Endothelial cell of umbilical vein (primary cell): ENCODE measurements at regions not wholly inside any gene's neighbourhood (a gene's known extent, or its start where the extent isn't known, plus 50 kb on each side); places are given as distances from the start of the nearest gene placed in this dataset.

Experiments used
- BruUV-seq: library from RNA; stranded (reverse); fragments of 400-500 nt; replicated peaks from 2 replicates; lab custom pipeline; 2021; lab: Mats Ljungman, UMichigan
- CTCF ChIA-PET: fragments of 300-600, 350-600 bp; sonication (Branson Sonifier 250); formaldehyde crosslinking; loops from one replicate; lab custom pipeline; 2021; ENCODE audit warnings: antibody characterized with exemption, inconsistent platforms; lab: Charles Lee
- POLR2A ChIA-PET: fragments of 300-600, 350-600 bp; sonication (Branson Sonifier 250); formaldehyde crosslinking; loops from one replicate; lab custom pipeline; 2021; ENCODE audit warnings: antibody characterized with exemption, inconsistent platforms; lab: Charles Lee
- DNase-seq: peaks from one replicate; pipeline ENCODE4 v3.0.0-alpha.2; 2011; ENCODE audit warnings: low read depth, low spot score
- FAIRE-seq: peaks from 2 replicates; lab custom pipeline; 2011; peaks lifted over from hg19 to GRCh38; lab: Jason Lieb, UNC
- H2AFZ ChIP-seq: 2 replicates; pipeline ENCODE4 v1.6.0; 2012; ENCODE audit warnings: low read depth, low read length, control low read depth, inconsistent platforms
- H3K27ac ChIP-seq: 2 replicates; pipeline ENCODE4 v1.5.1; 2011; ENCODE audit warnings: low read depth, mild to moderate bottlenecking, control low read depth, low read length, moderate library complexity; ENCODE audit not compliant: insufficient read depth
- H3K27me3 ChIP-seq, 2 experiments: 2 replicates each; pipeline versions ENCODE4 v1.6.0 to v1.6.1; 2011; ENCODE audit warnings: low read length in 2 of 2, mixed read lengths in 1 of 2; ENCODE audit not compliant: control insufficient read depth in 2 of 2, insufficient read depth in 2 of 2
- H3K36me3 ChIP-seq, 2 experiments: 2 replicates in 1 of 2; 3 replicates in 1 of 2; pipeline ENCODE4 v1.5.1; 2011; ENCODE audit warnings: low read length in 2 of 2, mild to moderate bottlenecking in 1 of 2, moderate library complexity in 1 of 2; ENCODE audit not compliant: control insufficient read depth in 2 of 2, insufficient read depth in 2 of 2; ENCODE audit errors: extremely low read depth in 1 of 2
- H3K4me1 ChIP-seq: 3 replicates; pipeline ENCODE4 v1.5.1; 2011; ENCODE audit warnings: mild to moderate bottlenecking, low read length; ENCODE audit not compliant: control insufficient read depth, insufficient read depth; ENCODE audit errors: extremely low read depth
- H3K4me2 ChIP-seq: 2 replicates; pipeline ENCODE4 v1.6.1; 2011; ENCODE audit warnings: low read length, control low read depth, mixed read lengths; ENCODE audit not compliant: insufficient read depth
- H3K4me3 ChIP-seq, 3 experiments: fragments of 200-600 bp in 1 of 3; sonication (generic), shearing (Covaris generic) in 1 of 3; replicated peaks in 1 of 3; 2 replicates each; pipeline ENCODE4 v1.5.1; 2011 to 2016; ENCODE audit warnings: control low read depth in 3 of 3, low read length in 3 of 3, mild to moderate bottlenecking in 2 of 3, inconsistent platforms in 1 of 3, low read depth in 1 of 3, moderate library complexity in 1 of 3; ENCODE audit not compliant: insufficient read depth in 1 of 3
- H3K79me2 ChIP-seq: 2 replicates; pipeline ENCODE4 v1.6.0; 2012; ENCODE audit warnings: low read length, inconsistent platforms; ENCODE audit not compliant: control insufficient read depth, insufficient read depth
- H3K9ac ChIP-seq: replicated peaks from 2 replicates; pipeline ENCODE3; 2011; ENCODE audit warnings: low read length, control low read depth; ENCODE audit not compliant: insufficient read depth; ENCODE audit errors: extremely low read depth
- H3K9me1 ChIP-seq: replicated peaks from 3 replicates; pipeline ENCODE4 v1.6.0; 2011; ENCODE audit warnings: mild to moderate bottlenecking, low read length; ENCODE audit not compliant: control insufficient read depth, insufficient read depth; ENCODE audit errors: extremely low read depth
- H3K9me3 ChIP-seq: replicated peaks from 2 replicates; pipeline ENCODE4 v1.5.1; 2012; ENCODE audit warnings: low read length, inconsistent platforms; ENCODE audit not compliant: control insufficient read depth, insufficient read depth
- H4K20me1 ChIP-seq: replicated peaks from 2 replicates; pipeline ENCODE3; 2011; ENCODE audit warnings: mild to moderate bottlenecking, low read length; ENCODE audit not compliant: control insufficient read depth, insufficient read depth; ENCODE audit errors: extremely low read depth
- CTCF ChIP-seq, 2 donors: IDR thresholded peaks; 1 replicate in 1 of 2; 2 replicates in 1 of 2; pipeline ENCODE4 v1.5.1; 2011; ENCODE audit warnings: low read length in 2 of 2, mild to moderate bottlenecking in 2 of 2, moderate library complexity in 2 of 2, control low read depth in 1 of 2, inconsistent platforms in 1 of 2, low read depth in 1 of 2; ENCODE audit not compliant: insufficient read depth in 1 of 2; ENCODE audit errors: extremely low read depth in 1 of 2
- EZH2 ChIP-seq: IDR thresholded peaks from 2 replicates; pipeline ENCODE4 v1.6.1; 2012; ENCODE audit warnings: borderline replicate concordance, low read depth, mild to moderate bottlenecking, moderate library complexity, low read length, inconsistent platforms; ENCODE audit not compliant: severe bottlenecking
- FOS ChIP-seq: IDR thresholded peaks from 2 replicates; pipeline ENCODE4 v1.6.1; 2011; ENCODE audit warnings: mild to moderate bottlenecking, low read length, moderate library complexity, borderline replicate concordance; ENCODE audit not compliant: insufficient read depth
- GATA2 ChIP-seq: IDR thresholded peaks from 2 replicates; pipeline ENCODE4 v1.7.0; 2011; ENCODE audit warnings: low read depth, mild to moderate bottlenecking, moderate library complexity, mixed read lengths, low read length; ENCODE audit not compliant: insufficient read length, insufficient read depth
- JUN ChIP-seq: IDR thresholded peaks from 2 replicates; pipeline ENCODE4 v1.6.1; 2011; ENCODE audit warnings: borderline replicate concordance, low read depth; ENCODE audit not compliant: insufficient read length, insufficient read depth
- MAX ChIP-seq: IDR thresholded peaks from 2 replicates; pipeline ENCODE4 v1.6.1; 2011; ENCODE audit not compliant: insufficient read depth, insufficient read length
- MYC ChIP-seq: IDR thresholded peaks from one replicate; pipeline ENCODE4 v1.6.1; 2011; ENCODE audit warnings: mild to moderate bottlenecking, low read depth, low read length
- POLR2A ChIP-seq: IDR thresholded peaks from 2 replicates; pipeline ENCODE4 v1.6.1; 2012; ENCODE audit warnings: low read depth, mild to moderate bottlenecking, control low read depth, low read length
- POLR2AphosphoS5 ChIP-seq: IDR thresholded peaks from 2 replicates; pipeline ENCODE4 v1.6.1; 2012; ENCODE audit warnings: low read depth, mild to moderate bottlenecking, control low read depth, low read length, moderate library complexity; ENCODE audit not compliant: insufficient read depth
- dilution Hi-C: fragments of 300-500 bp; cut with MboI; formaldehyde crosslinking; loops from one replicate; pipeline ENCODE4 v1.15.0; 2019; ENCODE audit warnings: low sequenced_read_pairs; ENCODE audit not compliant: extremely low pct_ligation_motif_present
- intact Hi-C: fragments of 100-400 bp; cut with micrococcal nuclease; formaldehyde crosslinking; loops from one replicate; pipeline ENCODE4 v1.10.0; 2022

- Histone ChIP-seq H4K20me1 (no peaks in the 10 kb centered on the region), H3K27ac (no peak overlapping the region), H3K4me1 (no peaks in the 10 kb centered on the region), H3K36me3 (no peaks in the 10 kb centered on the region), H3K4me3 (no peak overlapping the region), H2AFZ (no peak overlapping the region), H3K9me3 (no peaks in the 10 kb centered on the region), H3K27me3 (no peaks in the 10 kb centered on the region), H3K4me2 (no peak overlapping the region), H3K79me2 (no peaks in the 10 kb centered on the region), H3K9me1 (no peaks in the 10 kb centered on the region), H3K9ac (no peak overlapping the region)
- BruUV-seq: no TSS peak
- ChIA-PET CTCF (no interaction called here), POLR2A (no interaction called here)
- FAIRE-seq: no peak
- no peak for DNase-seq
- dilution Hi-C loops: no loop called here
- intact Hi-C loops: no loop called here
- TF ChIP-seq POLR2A (no peak), POLR2AphosphoS5 (no peak), GATA2 (no peak), MYC (no peak), EZH2 (no peak), FOS (no peak), CTCF (IDR thresholded peaks at IDR 0.05; ENCODE audit: extremely low read depth in 1 of 2, insufficient read depth in 1 of 2, low read depth in 1 of 2, low read length in 2 of 2) (no peak), MAX (no peak), JUN (no peak)
These were observed 82.0 kb upstream of the ESRRG start for GRCh38 chr1:216805233-216805632.
